HEK293 (cell line): ENCODE measurements at regions not wholly inside any gene's neighbourhood (a gene's known extent, or its start where the extent isn't known, plus 50 kb on each side); places are given as distances from the start of the nearest gene placed in this dataset.
"Not testable (repeated sequence)": the region's sequence is repeated elsewhere in the genome, so short reads cannot be mapped to it uniquely, and the experiment has no call there.

ENCODE experiments used
- CTCF ChIP-seq: fragments of 450-650 bp; formaldehyde crosslinking; IDR thresholded peaks from 2 replicates; pipeline ENCODE4 v1.5.1; 2016; ENCODE audit warnings: missing biosample characterization, missing genetic modification characterization
- ZNF23 ChIP-seq: fragments of 450-650 bp; formaldehyde crosslinking; IDR thresholded peaks from 2 replicates; pipeline ENCODE4 v1.5.1; 2016; ENCODE audit warnings: missing biosample characterization, missing genetic modification characterization, borderline replicate concordance

GRCh38 chr7:35940695-35941094 is 139.8 kb downstream of the SEPTIN7 start:
- not testable (repeated sequence) for TF ChIP-seq ZNF23, CTCF (tag by site-specific recombination)
